ENCODE measurements at regions not wholly inside any gene's neighbourhood (a gene's known extent, or its start where the extent isn't known, plus 50 kb on each side); places are given as distances from the start of the nearest gene placed in this dataset.

DNA sequence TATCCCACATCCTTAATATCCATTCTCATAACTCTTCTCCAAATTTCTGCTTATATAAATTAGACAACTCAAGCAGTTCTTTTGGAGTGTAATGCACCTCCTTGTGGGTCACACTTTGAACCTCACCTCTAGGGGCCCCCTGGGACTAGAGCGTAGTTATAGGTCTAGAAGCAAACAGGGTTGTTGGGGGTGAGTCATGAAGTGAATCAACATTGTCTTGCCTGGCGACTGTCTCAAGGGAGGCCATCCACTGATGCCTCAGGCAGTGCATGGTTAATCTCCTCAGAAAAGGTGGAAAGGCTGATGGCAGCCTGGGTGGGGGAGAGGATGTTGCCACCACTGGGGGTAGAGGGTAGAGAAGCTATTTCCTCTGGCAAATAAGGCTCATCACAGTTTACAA, 129.1 kb downstream of the TNFRSF21 start:
- TF ChIP-seq REST (IDR thresholded peaks at IDR 0.05; ENCODE audit: insufficient read depth in 1 of 2, low read depth in 2 of 2, low read length in 2 of 2), result no peak
- no peak for TF ChIP-seq TAF1 (IDR thresholded peaks at IDR 0.05; ENCODE audit: borderline replicate concordance, insufficient read depth, low read length)
- TF ChIP-seq SIN3A (IDR thresholded peaks at IDR 0.05; ENCODE audit: borderline replicate concordance, insufficient read depth, low read length), result no peak
- TF ChIP-seq FOXP2 (optimal IDR thresholded peaks at IDR 0.05; ENCODE audit: borderline replicate concordance, extremely low read depth, extremely low read length, insufficient read depth), result no peak
- no peak for TF ChIP-seq POLR2AphosphoS5 (IDR thresholded peaks at IDR 0.05; ENCODE audit: low read depth, low read length)

GRCh38 chr6:47179286-47179685, 130.4 kb downstream of the TNFRSF21 start:
- TF ChIP-seq TAF1 (IDR thresholded peaks at IDR 0.05; ENCODE audit: borderline replicate concordance, insufficient read depth, low read length) (no peak), FOXP2 (optimal IDR thresholded peaks at IDR 0.05; ENCODE audit: borderline replicate concordance, extremely low read depth, extremely low read length, insufficient read depth) (no peak), REST (IDR thresholded peaks at IDR 0.05; ENCODE audit: insufficient read depth in 1 of 2, low read depth in 2 of 2, low read length in 2 of 2) (no peak), POLR2AphosphoS5 (IDR thresholded peaks at IDR 0.05; ENCODE audit: low read depth, low read length) (no peak), SIN3A (IDR thresholded peaks at IDR 0.05; ENCODE audit: borderline replicate concordance, insufficient read depth, low read length) (no peak)

- TF ChIP-seq REST (IDR thresholded peaks at IDR 0.05; ENCODE audit: insufficient read depth in 1 of 2, low read depth in 2 of 2, low read length in 2 of 2), result no peak
- no peak for TF ChIP-seq TAF1 (IDR thresholded peaks at IDR 0.05; ENCODE audit: borderline replicate concordance, insufficient read depth, low read length)
- no peak for TF ChIP-seq POLR2AphosphoS5 (IDR thresholded peaks at IDR 0.05; ENCODE audit: low read depth, low read length)
- TF ChIP-seq SIN3A (IDR thresholded peaks at IDR 0.05; ENCODE audit: borderline replicate concordance, insufficient read depth, low read length), result no peak
- TF ChIP-seq FOXP2 (optimal IDR thresholded peaks at IDR 0.05; ENCODE audit: borderline replicate concordance, extremely low read depth, extremely low read length, insufficient read depth), result no peak
Measured at GRCh38 chr6:47175656-47176055, 133.5 kb upstream of the ADGRF1 start.

- TF ChIP-seq POLR2AphosphoS5 (IDR thresholded peaks at IDR 0.05; ENCODE audit: low read depth, low read length), result no peak
- no peak for TF ChIP-seq TAF1 (IDR thresholded peaks at IDR 0.05; ENCODE audit: borderline replicate concordance, insufficient read depth, low read length)
- TF ChIP-seq FOXP2 (optimal IDR thresholded peaks at IDR 0.05; ENCODE audit: borderline replicate concordance, extremely low read depth, extremely low read length, insufficient read depth), result no peak
- TF ChIP-seq REST (IDR thresholded peaks at IDR 0.05; ENCODE audit: insufficient read depth in 1 of 2, low read depth in 2 of 2, low read length in 2 of 2), result no peak
- no peak for TF ChIP-seq SIN3A (IDR thresholded peaks at IDR 0.05; ENCODE audit: borderline replicate concordance, insufficient read depth, low read length)
Measured at GRCh38 chr6:47174502-47175023, 132.4 kb upstream of the ADGRF1 start.

GRCh38 chr6:47170617-47170947, 128.4 kb upstream of the ADGRF1 start:
- TF ChIP-seq TAF1 (IDR thresholded peaks at IDR 0.05; ENCODE audit: borderline replicate concordance, insufficient read depth, low read length) (no peak), REST (IDR thresholded peaks at IDR 0.05; ENCODE audit: insufficient read depth in 1 of 2, low read depth in 2 of 2, low read length in 2 of 2) (no peak), FOXP2 (optimal IDR thresholded peaks at IDR 0.05; ENCODE audit: borderline replicate concordance, extremely low read depth, extremely low read length, insufficient read depth) (no peak), POLR2AphosphoS5 (IDR thresholded peaks at IDR 0.05; ENCODE audit: low read depth, low read length) (no peak), SIN3A (IDR thresholded peaks at IDR 0.05; ENCODE audit: borderline replicate concordance, insufficient read depth, low read length) (no peak)
